ENCODE measurements at regions not wholly inside any gene's neighbourhood (a gene's known extent, or its start where the extent isn't known, plus 50 kb on each side); places are given as distances from the start of the nearest gene placed in this dataset.
"Not testable (repeated sequence)": the region's sequence is repeated elsewhere in the genome, so short reads cannot be mapped to it uniquely, and the experiment has no call there.

DNA sequence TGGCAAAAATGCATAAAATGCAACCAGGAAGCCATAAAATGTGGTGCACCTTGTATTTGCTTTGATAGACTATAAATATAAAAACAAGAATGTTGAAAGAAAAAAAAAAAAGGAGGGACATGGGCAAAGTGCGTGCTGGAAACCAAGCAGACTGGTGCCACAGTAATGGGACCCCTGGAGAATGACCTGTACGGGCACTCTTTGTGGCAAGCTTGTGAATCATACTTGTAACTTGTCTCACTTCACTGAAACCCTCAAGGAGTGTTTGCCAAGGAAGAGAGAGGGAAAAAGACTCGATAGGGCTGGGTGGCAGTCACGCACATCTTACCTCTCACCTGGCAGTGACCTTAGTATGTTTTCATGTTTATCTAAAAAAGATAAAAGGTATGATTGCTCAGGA is 1183.6 kb downstream of the GATA3 start:
- Histone ChIP-seq H3K27me3 (ENCODE audit: control insufficient read depth, insufficient read depth, low read length) (no peaks in the 10 kb centered on the region), H3K36me3 (ENCODE audit: control insufficient read depth, insufficient read depth, low read length) (no peaks in the 10 kb centered on the region), H3K4me3 (ENCODE audit: low read length) (no peak overlapping the region), H3K4me1 (ENCODE audit: control insufficient read depth, insufficient read depth, low read length) (no peaks in the 10 kb centered on the region), H3K27ac (ENCODE audit: low read length) (no peak overlapping the region), H3K9me3 (ENCODE audit: control insufficient read depth, insufficient read depth, low read length) (no peaks in the 10 kb centered on the region)
- DNase-seq (ENCODE audit: low read depth, low spot score): no peak
- no CpG with 5 or more reads among the region's 4 CpGs for WGBS (ENCODE audit: insufficient coverage, insufficient read length)

DNA sequence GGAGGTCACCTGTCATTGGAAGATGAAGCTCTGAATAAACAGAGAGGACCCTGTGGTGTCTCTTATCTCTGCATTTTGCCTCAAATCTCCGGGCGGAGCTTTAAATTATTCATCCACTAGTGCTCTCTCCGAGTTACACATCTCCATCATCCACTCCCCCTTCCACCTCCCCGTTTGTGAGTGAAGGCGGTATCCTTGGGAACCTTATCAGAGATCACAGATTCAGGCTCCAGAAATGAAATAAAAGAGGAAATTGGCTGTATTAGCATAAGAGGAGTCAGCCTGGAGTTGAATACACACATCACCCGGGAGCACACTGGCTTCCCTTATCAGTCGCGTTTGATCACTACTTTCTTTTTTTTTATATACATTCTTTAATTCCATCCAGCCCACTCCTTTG is 1184.8 kb downstream of the GATA3 start:
- H3K27me3 ChIP-seq (ENCODE audit: control insufficient read depth, insufficient read depth, low read length): no peaks in the 10 kb centered on the region
- H3K4me3 ChIP-seq (ENCODE audit: low read length): no peak overlapping the region
- no peaks in the 10 kb centered on the region for H3K4me1 ChIP-seq (ENCODE audit: control insufficient read depth, insufficient read depth, low read length)
- no peaks in the 10 kb centered on the region for H3K36me3 ChIP-seq (ENCODE audit: control insufficient read depth, insufficient read depth, low read length)
- WGBS (ENCODE audit: insufficient coverage, insufficient read length): no CpG with 5 or more reads among the region's 8 CpGs
- H3K27ac ChIP-seq (ENCODE audit: low read length): no peak overlapping the region
- H3K9me3 ChIP-seq (ENCODE audit: control insufficient read depth, insufficient read depth, low read length): no peaks in the 10 kb centered on the region
- no peak for DNase-seq (ENCODE audit: low read depth, low spot score)

- no peaks in the 10 kb centered on the region for H3K9me3 ChIP-seq (ENCODE audit: control insufficient read depth, insufficient read depth, low read length)
- no peaks in the 10 kb centered on the region for H3K36me3 ChIP-seq (ENCODE audit: control insufficient read depth, insufficient read depth, low read length)
- H3K4me1 ChIP-seq (ENCODE audit: control insufficient read depth, insufficient read depth, low read length): no peaks in the 10 kb centered on the region
- no CpG with 5 or more reads among the region's 6 CpGs for WGBS (ENCODE audit: insufficient coverage, insufficient read length)
- no peak for DNase-seq (ENCODE audit: low read depth, low spot score)
- H3K4me3 ChIP-seq (ENCODE audit: low read length): no peak overlapping the region
- no peak overlapping the region for H3K27ac ChIP-seq (ENCODE audit: low read length)
- H3K27me3 ChIP-seq (ENCODE audit: control insufficient read depth, insufficient read depth, low read length): no peaks in the 10 kb centered on the region
Measured at GRCh38 chr10:9243941-9244411, 1189.5 kb downstream of the GATA3 start.

DNA sequence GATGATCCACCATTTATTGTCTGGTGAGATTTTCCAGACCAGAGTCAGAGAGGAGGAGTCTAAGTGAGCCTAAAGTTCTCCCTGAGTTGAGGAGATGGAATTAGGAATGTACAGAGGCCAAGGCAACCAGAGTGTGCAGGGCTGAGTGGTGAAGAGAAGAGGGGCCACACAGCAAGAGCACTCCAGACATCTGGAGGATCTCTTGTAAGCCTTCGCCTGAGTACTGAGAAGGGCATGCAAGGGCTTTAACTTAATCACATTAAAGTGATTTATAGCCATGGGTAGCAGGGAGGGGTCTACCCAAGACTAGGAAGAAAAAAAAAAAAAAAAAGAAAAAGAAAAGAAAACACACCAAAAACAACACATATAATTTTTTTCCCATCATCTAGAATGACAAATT is 1190.4 kb downstream of the GATA3 start:
- Histone ChIP-seq H3K27me3 (ENCODE audit: control insufficient read depth, insufficient read depth, low read length) (no peaks in the 10 kb centered on the region), H3K36me3 (ENCODE audit: control insufficient read depth, insufficient read depth, low read length) (no peaks in the 10 kb centered on the region), H3K27ac (ENCODE audit: low read length) (no peak overlapping the region), H3K9me3 (ENCODE audit: control insufficient read depth, insufficient read depth, low read length) (no peaks in the 10 kb centered on the region), H3K4me1 (ENCODE audit: control insufficient read depth, insufficient read depth, low read length) (no peaks in the 10 kb centered on the region), H3K4me3 (ENCODE audit: low read length) (no peak overlapping the region)
- no CpG with 5 or more reads among the region's 1 CpG for WGBS (ENCODE audit: insufficient coverage, insufficient read length)
- no peak for DNase-seq (ENCODE audit: low read depth, low spot score)

DNA sequence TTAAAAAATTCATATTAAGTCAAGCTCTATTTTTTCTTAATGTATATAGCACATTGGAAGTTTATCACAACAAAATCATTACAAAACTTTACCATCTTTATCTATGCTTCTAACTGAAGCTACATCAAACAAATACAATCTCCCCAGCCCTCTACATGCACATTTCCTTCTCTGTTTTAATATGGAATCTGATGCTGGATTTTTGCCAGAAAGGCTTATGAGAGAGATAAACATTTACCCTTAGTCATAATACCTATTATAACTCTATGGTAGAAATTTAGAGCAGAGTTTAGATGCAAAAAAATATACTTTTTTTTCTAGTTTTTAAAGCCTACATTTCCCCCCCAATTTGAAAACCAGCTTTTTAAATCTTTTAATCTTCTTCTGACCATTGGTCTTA is 1198.6 kb downstream of the GATA3 start:
- no peak for DNase-seq (ENCODE audit: low read depth, low spot score)
- Histone ChIP-seq H3K36me3 (ENCODE audit: control insufficient read depth, insufficient read depth, low read length) (no peaks in the 10 kb centered on the region), H3K4me3 (ENCODE audit: low read length) (no peak overlapping the region), H3K27me3 (ENCODE audit: control insufficient read depth, insufficient read depth, low read length) (no peaks in the 10 kb centered on the region), H3K27ac (ENCODE audit: low read length) (no peak overlapping the region), H3K4me1 (ENCODE audit: control insufficient read depth, insufficient read depth, low read length) (no peaks in the 10 kb centered on the region), H3K9me3 (ENCODE audit: control insufficient read depth, insufficient read depth, low read length) (no peaks in the 10 kb centered on the region)

- H3K27me3 ChIP-seq (ENCODE audit: control insufficient read depth, insufficient read depth, low read length): no peaks in the 10 kb centered on the region
- no peak overlapping the region for H3K4me3 ChIP-seq (ENCODE audit: low read length)
- H3K36me3 ChIP-seq (ENCODE audit: control insufficient read depth, insufficient read depth, low read length): no peaks in the 10 kb centered on the region
- no peaks in the 10 kb centered on the region for H3K9me3 ChIP-seq (ENCODE audit: control insufficient read depth, insufficient read depth, low read length)
- H3K4me1 ChIP-seq (ENCODE audit: control insufficient read depth, insufficient read depth, low read length): no peaks in the 10 kb centered on the region
- H3K27ac ChIP-seq (ENCODE audit: low read length): no peak overlapping the region
- DNase-seq (ENCODE audit: low read depth, low spot score): no peak
- no CpG with 5 or more reads among the region's 2 CpGs for WGBS (ENCODE audit: insufficient coverage, insufficient read length)
Measured at GRCh38 chr10:9254353-9254752, 1199.9 kb downstream of the GATA3 start.

DNA sequence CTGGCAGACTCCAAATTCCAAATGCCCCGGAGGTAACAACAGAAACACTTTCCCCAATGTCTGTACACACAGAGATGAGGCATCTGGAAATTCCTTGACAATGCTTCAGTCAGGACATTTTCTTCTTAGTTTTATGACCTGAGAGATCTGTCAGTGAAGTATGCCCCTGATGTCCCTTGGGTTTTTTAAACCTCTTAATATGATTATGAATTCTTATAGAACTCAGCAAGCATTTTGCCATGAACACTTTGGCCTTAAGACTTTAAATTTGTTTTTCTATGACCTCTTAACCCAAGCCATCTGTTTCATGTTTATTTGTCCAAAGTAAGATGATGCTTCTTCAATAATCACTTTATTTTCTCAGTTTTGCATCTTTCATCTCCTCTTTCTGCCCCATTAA is 1206.2 kb downstream of the GATA3 start:
- Histone ChIP-seq H3K27me3 (ENCODE audit: control insufficient read depth, insufficient read depth, low read length) (no peaks in the 10 kb centered on the region), H3K4me1 (ENCODE audit: control insufficient read depth, insufficient read depth, low read length) (no peaks in the 10 kb centered on the region), H3K9me3 (ENCODE audit: control insufficient read depth, insufficient read depth, low read length) (no peaks in the 10 kb centered on the region), H3K27ac (ENCODE audit: low read length) (no peak overlapping the region), H3K36me3 (ENCODE audit: control insufficient read depth, insufficient read depth, low read length) (no peaks in the 10 kb centered on the region), H3K4me3 (ENCODE audit: low read length) (no peak overlapping the region)
- no CpG with 5 or more reads among the region's 1 CpG for WGBS (ENCODE audit: insufficient coverage, insufficient read length)
- no peak for DNase-seq (ENCODE audit: low read depth, low spot score)

- Histone ChIP-seq H3K4me1 (ENCODE audit: control insufficient read depth, insufficient read depth, low read length) (no peaks in the 10 kb centered on the region), H3K27ac (ENCODE audit: low read length) (no peak overlapping the region), H3K9me3 (ENCODE audit: control insufficient read depth, insufficient read depth, low read length) (no peaks in the 10 kb centered on the region), H3K36me3 (ENCODE audit: control insufficient read depth, insufficient read depth, low read length) (no peaks in the 10 kb centered on the region), H3K27me3 (ENCODE audit: control insufficient read depth, insufficient read depth, low read length) (no peaks in the 10 kb centered on the region), H3K4me3 (ENCODE audit: low read length) (no peak overlapping the region)
- no CpG with 5 or more reads among the region's 1 CpG for WGBS (ENCODE audit: insufficient coverage, insufficient read length)
- DNase-seq (ENCODE audit: low read depth, low spot score): no peak
Measured at GRCh38 chr10:9262770-9263169, 1208.3 kb downstream of the GATA3 start.

GRCh38 chr10:9268176-9268575 is 1213.7 kb downstream of the GATA3 start:
- H3K27ac ChIP-seq (ENCODE audit: low read length): no peak overlapping the region
- no peak overlapping the region for H3K4me3 ChIP-seq (ENCODE audit: low read length)
- H3K4me1 ChIP-seq (ENCODE audit: control insufficient read depth, insufficient read depth, low read length): no peaks in the 10 kb centered on the region
- H3K27me3 ChIP-seq (ENCODE audit: control insufficient read depth, insufficient read depth, low read length): no peaks in the 10 kb centered on the region
- H3K9me3 ChIP-seq (ENCODE audit: control insufficient read depth, insufficient read depth, low read length): no peaks in the 10 kb centered on the region
- H3K36me3 ChIP-seq (ENCODE audit: control insufficient read depth, insufficient read depth, low read length): no peaks in the 10 kb centered on the region
- DNase-seq (ENCODE audit: low read depth, low spot score): no peak
- no CpG with 5 or more reads among the region's 5 CpGs for WGBS (ENCODE audit: insufficient coverage, insufficient read length)

GRCh38 chr10:9273126-9273833 is 1218.8 kb downstream of the GATA3 start:
- not testable (repeated sequence) for H3K36me3 ChIP-seq (ENCODE audit: control insufficient read depth, insufficient read depth, low read length); H3K4me1 ChIP-seq (ENCODE audit: control insufficient read depth, insufficient read depth, low read length); DNase-seq (ENCODE audit: low read depth, low spot score); H3K9me3 ChIP-seq (ENCODE audit: control insufficient read depth, insufficient read depth, low read length); H3K27ac ChIP-seq (ENCODE audit: low read length); H3K27me3 ChIP-seq (ENCODE audit: control insufficient read depth, insufficient read depth, low read length); H3K4me3 ChIP-seq (ENCODE audit: low read length)
- no CpG with 5 or more reads among the region's 61 CpGs for WGBS (ENCODE audit: insufficient coverage, insufficient read length)

- no CpG with 5 or more reads among the region's 6 CpGs for WGBS (ENCODE audit: insufficient coverage, insufficient read length)
- Histone ChIP-seq H3K36me3 (ENCODE audit: control insufficient read depth, insufficient read depth, low read length) (no peaks in the 10 kb centered on the region), H3K9me3 (ENCODE audit: control insufficient read depth, insufficient read depth, low read length) (no peaks in the 10 kb centered on the region), H3K27me3 (ENCODE audit: control insufficient read depth, insufficient read depth, low read length) (no peaks in the 10 kb centered on the region), H3K4me1 (ENCODE audit: control insufficient read depth, insufficient read depth, low read length) (no peaks in the 10 kb centered on the region), H3K4me3 (ENCODE audit: low read length) (no peak overlapping the region), H3K27ac (ENCODE audit: low read length) (no peak overlapping the region)
- DNase-seq (ENCODE audit: low read depth, low spot score): no peak
Measured at GRCh38 chr10:9274206-9274755, 1219.8 kb downstream of the GATA3 start.

All from iPS DF 6.9 (cell line).